ENCODE measurements at regions not wholly inside any gene's neighbourhood (a gene's known extent, or its start where the extent isn't known, plus 50 kb on each side); places are given as distances from the start of the nearest gene placed in this dataset.

DNA sequence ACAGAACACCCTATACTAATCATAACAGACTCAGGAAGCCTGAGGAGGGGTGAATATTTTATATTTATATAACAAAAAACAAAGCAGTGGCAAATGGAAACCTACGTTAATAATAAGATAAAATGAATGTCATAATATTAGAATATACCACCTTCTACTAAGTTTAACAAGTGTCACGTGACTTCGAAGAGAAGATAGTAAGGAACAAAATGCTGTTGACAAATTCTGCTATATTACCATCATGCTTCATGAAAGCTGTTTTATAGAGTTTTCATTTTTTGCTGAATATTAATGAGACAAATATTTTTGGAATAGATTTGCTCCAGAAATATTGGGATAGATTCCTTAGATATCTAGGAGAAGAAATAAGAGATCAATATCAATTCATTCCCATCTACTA is 450.6 kb upstream of the DCN start:
- Histone ChIP-seq H3K27me3 (ENCODE audit: insufficient read depth, low read length, poor library complexity) (no peaks in the 10 kb centered on the region), H3K4me3 (ENCODE audit: low read depth in 1 of 2, low read length in 2 of 2) (no peak overlapping the region), H3K27ac (ENCODE audit: low read length) (no peak overlapping the region), H3K9ac (ENCODE audit: low read depth, low read length) (no peak overlapping the region), H2AFZ (ENCODE audit: low read depth, low read length) (no peak overlapping the region), H3K36me3 (ENCODE audit: insufficient read depth, low read length) (no peaks in the 10 kb centered on the region), H3K79me2 (ENCODE audit: insufficient read depth, low read length) (no peaks in the 10 kb centered on the region), H4K20me1 (ENCODE audit: insufficient read depth, low read length) (no peaks in the 10 kb centered on the region), H3K4me2 (ENCODE audit: insufficient read depth, low read length) (no peak overlapping the region), H3K4me1 (ENCODE audit: insufficient read depth, low read length) (no peaks in the 10 kb centered on the region; the same call in 1 of the 2 replicates), H3K9me3 (ENCODE audit: insufficient read depth, low read length, severe bottlenecking) (no peaks in the 10 kb centered on the region)
- TF ChIP-seq EZH2 (IDR thresholded peaks at IDR 0.05; ENCODE audit: borderline replicate concordance, low read depth, low read length, severe bottlenecking) = no peak
- TF ChIP-seq, protein P1, sequence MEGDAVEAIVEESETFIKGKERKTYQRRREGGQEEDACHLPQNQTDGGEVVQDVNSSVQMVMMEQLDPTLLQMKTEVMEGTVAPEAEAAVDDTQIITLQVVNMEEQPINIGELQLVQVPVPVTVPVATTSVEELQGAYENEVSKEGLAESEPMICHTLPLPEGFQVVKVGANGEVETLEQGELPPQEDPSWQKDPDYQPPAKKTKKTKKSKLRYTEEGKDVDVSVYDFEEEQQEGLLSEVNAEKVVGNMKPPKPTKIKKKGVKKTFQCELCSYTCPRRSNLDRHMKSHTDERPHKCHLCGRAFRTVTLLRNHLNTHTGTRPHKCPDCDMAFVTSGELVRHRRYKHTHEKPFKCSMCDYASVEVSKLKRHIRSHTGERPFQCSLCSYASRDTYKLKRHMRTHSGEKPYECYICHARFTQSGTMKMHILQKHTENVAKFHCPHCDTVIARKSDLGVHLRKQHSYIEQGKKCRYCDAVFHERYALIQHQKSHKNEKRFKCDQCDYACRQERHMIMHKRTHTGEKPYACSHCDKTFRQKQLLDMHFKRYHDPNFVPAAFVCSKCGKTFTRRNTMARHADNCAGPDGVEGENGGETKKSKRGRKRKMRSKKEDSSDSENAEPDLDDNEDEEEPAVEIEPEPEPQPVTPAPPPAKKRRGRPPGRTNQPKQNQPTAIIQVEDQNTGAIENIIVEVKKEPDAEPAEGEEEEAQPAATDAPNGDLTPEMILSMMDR (IDR thresholded peaks at IDR 0.05; ENCODE audit: borderline replicate concordance, extremely low read depth, low read length, poor library complexity, severe bottlenecking) = no peak
- DNase-seq (no peak), ATAC-seq (ENCODE audit: insufficient read depth, low read depth) (no peak)

DNA sequence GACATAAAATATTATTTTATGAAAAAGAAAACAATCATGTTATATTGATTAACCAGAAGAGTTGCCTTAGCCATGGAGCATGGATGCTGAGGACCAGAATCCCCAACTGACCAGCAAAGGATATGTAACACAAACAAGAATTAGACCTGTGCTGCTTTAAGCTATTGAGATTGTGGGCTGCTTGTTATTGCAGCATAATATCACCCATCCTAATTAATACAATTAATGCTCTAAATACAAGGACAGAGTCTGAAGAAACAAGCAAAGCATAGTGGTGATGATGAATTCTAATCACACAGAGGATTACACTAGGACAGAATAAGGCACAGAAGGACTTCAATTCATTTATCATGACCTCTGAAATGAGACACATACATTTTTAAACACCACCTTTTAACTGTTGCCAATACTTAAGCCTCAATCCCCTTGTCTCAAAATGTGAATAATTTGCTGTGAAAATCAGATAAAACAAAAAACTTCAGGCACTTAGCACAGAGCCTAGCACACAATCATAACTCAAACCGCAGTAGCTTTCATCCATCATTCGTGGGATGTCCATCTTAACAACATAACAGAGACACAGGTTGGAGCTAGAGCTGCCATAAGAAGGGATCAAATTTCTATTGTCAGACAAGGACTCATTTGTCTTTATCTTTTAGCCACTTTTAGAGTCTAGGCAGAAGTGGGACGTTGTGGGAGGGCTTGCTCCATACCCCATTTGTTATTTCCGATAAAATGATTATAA is 449.6 kb upstream of the DCN start:
- Histone ChIP-seq H3K4me3 (ENCODE audit: low read depth in 1 of 2, low read length in 2 of 2) (no peak overlapping the region), H3K9me3 (ENCODE audit: insufficient read depth, low read length, severe bottlenecking) (no peaks in the 10 kb centered on the region), H3K36me3 (ENCODE audit: insufficient read depth, low read length) (no peaks in the 10 kb centered on the region), H3K4me1 (ENCODE audit: insufficient read depth, low read length) (no peaks in the 10 kb centered on the region), H2AFZ (ENCODE audit: low read depth, low read length) (no peak overlapping the region), H3K9ac (ENCODE audit: low read depth, low read length) (no peak overlapping the region), H4K20me1 (ENCODE audit: insufficient read depth, low read length) (no peaks in the 10 kb centered on the region), H3K27me3 (ENCODE audit: insufficient read depth, low read length, poor library complexity) (no peaks in the 10 kb centered on the region), H3K27ac (ENCODE audit: low read length) (no peak overlapping the region), H3K79me2 (ENCODE audit: insufficient read depth, low read length) (no peaks in the 10 kb centered on the region), H3K4me2 (ENCODE audit: insufficient read depth, low read length) (no peak overlapping the region)
- TF ChIP-seq, protein P1 (IDR thresholded peaks at IDR 0.05; ENCODE audit: borderline replicate concordance, extremely low read depth, low read length, poor library complexity, severe bottlenecking) = no peak
- no peak for TF ChIP-seq EZH2 (IDR thresholded peaks at IDR 0.05; ENCODE audit: borderline replicate concordance, low read depth, low read length, severe bottlenecking)
- ATAC-seq (ENCODE audit: insufficient read depth, low read depth) (no peak), DNase-seq (no peak)

DNA sequence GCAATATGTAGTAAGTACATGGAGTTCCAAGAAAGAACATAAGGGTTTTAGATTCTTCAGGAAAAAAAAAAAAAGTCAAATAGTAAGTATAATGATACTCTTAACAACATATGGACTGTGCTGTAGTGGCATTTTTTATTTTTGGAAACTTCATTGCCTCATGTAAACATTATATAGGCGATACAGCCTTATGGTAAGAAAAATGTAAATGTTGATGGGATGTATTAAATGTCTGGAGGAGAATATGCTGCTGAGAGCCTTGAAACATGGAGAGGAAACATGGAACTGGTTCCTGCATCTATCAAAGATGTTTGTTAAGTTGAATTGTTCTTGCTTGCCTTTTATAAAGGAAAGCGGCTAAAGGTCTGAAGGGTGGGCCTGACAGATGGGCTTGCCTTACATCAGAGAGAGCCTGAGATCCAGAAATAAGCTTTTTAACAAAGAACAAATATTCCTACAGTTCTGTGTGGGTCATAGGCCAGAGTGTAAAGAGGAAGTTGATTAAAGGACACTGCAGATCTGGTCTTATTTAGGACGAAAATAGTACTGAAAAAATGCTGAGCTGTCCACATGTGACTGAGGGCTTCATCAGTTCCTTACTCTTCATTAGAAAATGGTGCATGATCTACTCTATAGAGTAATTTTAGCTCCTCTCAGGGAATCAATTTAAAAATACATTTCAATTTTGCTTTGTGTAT is 448.1 kb upstream of the DCN start:
- Histone ChIP-seq H3K4me3 (ENCODE audit: low read depth in 1 of 2, low read length in 2 of 2) (no peak overlapping the region), H3K79me2 (ENCODE audit: insufficient read depth, low read length) (no peaks in the 10 kb centered on the region), H4K20me1 (ENCODE audit: insufficient read depth, low read length) (no peaks in the 10 kb centered on the region), H3K27ac (ENCODE audit: low read length) (no peak overlapping the region), H3K9ac (ENCODE audit: low read depth, low read length) (no peak overlapping the region), H3K27me3 (ENCODE audit: insufficient read depth, low read length, poor library complexity) (no peaks in the 10 kb centered on the region), H3K4me1 (ENCODE audit: insufficient read depth, low read length) (no peaks in the 10 kb centered on the region), H3K4me2 (ENCODE audit: insufficient read depth, low read length) (no peak overlapping the region), H3K36me3 (ENCODE audit: insufficient read depth, low read length) (no peaks in the 10 kb centered on the region), H3K9me3 (ENCODE audit: insufficient read depth, low read length, severe bottlenecking) (peaks cover 4% of the 10 kb centered on the region), H2AFZ (ENCODE audit: low read depth, low read length) (no peak overlapping the region)
- DNase-seq (no peak), ATAC-seq (ENCODE audit: insufficient read depth, low read depth) (no peak)
- no peak for TF ChIP-seq EZH2 (IDR thresholded peaks at IDR 0.05; ENCODE audit: borderline replicate concordance, low read depth, low read length, severe bottlenecking)
- TF ChIP-seq, protein P1 (IDR thresholded peaks at IDR 0.05; ENCODE audit: borderline replicate concordance, extremely low read depth, low read length, poor library complexity, severe bottlenecking) = no peak
